HepG2 (cell line): ENCODE measurements at regions not wholly inside any gene's neighbourhood (a gene's known extent, or its start where the extent isn't known, plus 50 kb on each side); places are given as distances from the start of the nearest gene placed in this dataset.

Source experiments
- ATAC-seq: fragments of 200-7000 bp; cut with Tn5 transposase; 3 replicates; pipeline ENCODE4 v1.9.1; 2020; ENCODE audit warnings: mild to moderate bottlenecking, moderate library complexity
- BruUV-seq: library from RNA; stranded (reverse); fragments of 400-500 nt; replicated peaks from 2 replicates; lab custom pipeline; 2021; lab: Mats Ljungman, UMichigan
- CTCF ChIA-PET: fragments of 300-600 bp; formaldehyde crosslinking; extraction: SDS; loops from one replicate; lab custom pipeline; 2021; ENCODE audit warnings: low total read pairs, inconsistent platforms, low intra/inter-chr PET ratio; lab: Yijun Ruan, JAX
- POLR2A ChIA-PET: fragments of 350-600 bp; sonication (Branson Sonifier 250); formaldehyde crosslinking; loops from one replicate; lab custom pipeline; 2020; ENCODE audit warnings: antibody characterized with exemption, inconsistent platforms; lab: Yijun Ruan, JAX
- DNase-seq: peaks from one replicate; pipeline ENCODE4 v3.0.0-alpha.2; 2015; ENCODE audit warnings: low spot score
- FAIRE-seq: peaks from 3 replicates; lab custom pipeline; 2011; peaks lifted over from hg19 to GRCh38; lab: Jason Lieb, UNC
- H2AFZ ChIP-seq: one replicate; pipeline ENCODE4 v1.6.1; 2011; ENCODE audit warnings: low read length, inconsistent platforms
- H3K27ac ChIP-seq: fragments of 300-600 bp; 3 replicates; pipeline ENCODE4 v1.8.0; 2011; ENCODE audit warnings: mixed run types, mild to moderate bottlenecking, mixed read lengths, low read length, inconsistent platforms; ENCODE audit not compliant: insufficient read depth; ENCODE audit errors: extremely low read length
- H3K27me3 ChIP-seq, 2 experiments: fragments of 200-600 bp in 1 of 2; 2 replicates in 1 of 2; 3 replicates in 1 of 2; pipeline versions ENCODE4 v1.6.0 to v1.8.0; 2011; ENCODE audit warnings: low read length in 2 of 2, mild to moderate bottlenecking in 2 of 2, moderate library complexity in 2 of 2, inconsistent platforms in 1 of 2; ENCODE audit not compliant: insufficient read depth in 2 of 2, control insufficient read depth in 1 of 2
- H3K36me3 ChIP-seq, 2 experiments: fragments of 200-600 bp in 1 of 2; replicated peaks in 1 of 2; 2 replicates in 1 of 2; 3 replicates in 1 of 2; pipeline versions ENCODE4 v1.5.1 to v1.8.0; 2011; ENCODE audit warnings: low read length in 2 of 2, inconsistent platforms in 1 of 2; ENCODE audit not compliant: insufficient read depth in 2 of 2, control insufficient read depth in 1 of 2
- H3K4me1 ChIP-seq: 2 replicates; pipeline ENCODE4 v1.5.1; 2012; ENCODE audit warnings: low read length, inconsistent platforms; ENCODE audit not compliant: insufficient read depth
- H3K4me2 ChIP-seq: 2 replicates; pipeline ENCODE4 v1.6.0; 2011; ENCODE audit warnings: low read depth, low read length, inconsistent platforms
- H3K4me3 ChIP-seq, 3 experiments: fragments of 200-600 bp in 1 of 3; sonication (generic), shearing (Covaris generic) in 1 of 3; replicated peaks in 1 of 3; 2 replicates each; pipeline ENCODE4 v1.5.1; 2011 to 2016; ENCODE audit warnings: low read length in 3 of 3, inconsistent platforms in 2 of 3, low read depth in 2 of 3, mild to moderate bottlenecking in 2 of 3, control low read depth in 1 of 3, mixed read lengths in 1 of 3; ENCODE audit not compliant: insufficient read depth in 1 of 3
- H3K79me2 ChIP-seq: one replicate; pipeline ENCODE4 v1.6.1; 2011; ENCODE audit warnings: low read length, inconsistent platforms; ENCODE audit not compliant: insufficient read depth
- H3K9ac ChIP-seq: 2 replicates; pipeline ENCODE4 v1.6.0; 2011; ENCODE audit warnings: mild to moderate bottlenecking, low read depth, low read length, inconsistent platforms; ENCODE audit not compliant: insufficient read depth
- H3K9me3 ChIP-seq: 2 replicates; pipeline ENCODE4 v1.5.1; 2012; ENCODE audit warnings: mild to moderate bottlenecking, low read length
- H4K20me1 ChIP-seq: 2 replicates; pipeline ENCODE4 v1.6.0; 2011; ENCODE audit warnings: inconsistent platforms, mild to moderate bottlenecking, low read length, moderate library complexity; ENCODE audit not compliant: insufficient read depth
- CEBPB ChIP-seq: IDR thresholded peaks from 2 replicates; pipeline ENCODE4 v1.6.1; 2011; ENCODE audit warnings: low read depth, low read length, improper control_type of control experiment, borderline replicate concordance
- DPF2 ChIP-seq: sonication (generic); formaldehyde crosslinking; IDR thresholded peaks from 2 replicates; pipeline ENCODE4 v1.4.0; 2020; ENCODE audit warnings: mild to moderate bottlenecking, low read depth, missing genetic modification reagents, borderline replicate concordance
- EHMT2 ChIP-seq: fragments of 200-600 bp; sonication (generic); IDR thresholded peaks from 2 replicates; pipeline ENCODE4 v1.7.0; 2017; ENCODE audit warnings: antibody characterized with exemption, low read depth, low read length, borderline replicate concordance
- GFI1 ChIP-seq: sonication (generic); formaldehyde crosslinking; IDR thresholded peaks from 2 replicates; pipeline ENCODE4 v1.5.0; 2020; ENCODE audit warnings: missing genetic modification reagents, mild to moderate bottlenecking, borderline replicate concordance
- HES4 ChIP-seq: sonication (generic); formaldehyde crosslinking; IDR thresholded peaks from 2 replicates; pipeline ENCODE4 v1.9.0; 2021; ENCODE audit warnings: mild to moderate bottlenecking, missing genetic modification reagents, borderline replicate concordance
- MTF2 ChIP-seq: sonication (generic); formaldehyde crosslinking; IDR thresholded peaks from 2 replicates; pipeline ENCODE4 v1.5.0; 2020; ENCODE audit warnings: missing genetic modification reagents, borderline replicate concordance
- SETDB1 ChIP-seq: sonication (generic); formaldehyde crosslinking; IDR thresholded peaks from 2 replicates; pipeline ENCODE4 v1.5.1; 2020; ENCODE audit warnings: missing genetic modification reagents, mild to moderate bottlenecking, borderline replicate concordance
- ZNF143 ChIP-seq: sonication (generic); formaldehyde crosslinking; IDR thresholded peaks from 2 replicates; pipeline ENCODE4 v1.4.0; 2020; ENCODE audit warnings: missing genetic modification reagents
- ZNF225 ChIP-seq: sonication (generic); formaldehyde crosslinking; IDR thresholded peaks from 2 replicates; pipeline ENCODE4 v1.4.0; 2020; ENCODE audit warnings: mild to moderate bottlenecking, missing genetic modification reagents
- ZNF333 ChIP-seq: sonication (generic); formaldehyde crosslinking; IDR thresholded peaks from 2 replicates; pipeline ENCODE4 v1.4.0; 2020; ENCODE audit warnings: mild to moderate bottlenecking, missing genetic modification reagents, borderline replicate concordance
- ZNF556 ChIP-seq: sonication (generic); formaldehyde crosslinking; IDR thresholded peaks from 2 replicates; pipeline ENCODE4 v1.4.0; 2020; ENCODE audit warnings: mild to moderate bottlenecking, missing genetic modification reagents, borderline replicate concordance
- in situ Hi-C: cut with HindIII; loops from 2 replicates; pipeline ENCODE4 v1.10.0; 2017; ENCODE audit warnings: low pct_unique_long_range_greater_than_20kb; ENCODE audit not compliant: extremely low pct_ligation_motif_present
- intact Hi-C: fragments of 100-400 bp; cut with micrococcal nuclease; formaldehyde crosslinking; loops from one replicate; pipeline ENCODE4 v1.10.0; 2022; ENCODE audit not compliant: unreplicated experiment
- TF ChIP-seq, protein P1 (sequence below): sonication (generic); formaldehyde crosslinking; IDR thresholded peaks from 2 replicates; pipeline ENCODE4 v1.9.0; 2021; ENCODE audit warnings: missing genetic modification reagents, borderline replicate concordance
- TF ChIP-seq, protein P2 (sequence below): sonication (generic); formaldehyde crosslinking; IDR thresholded peaks from 2 replicates; pipeline ENCODE4 v1.4.0; 2020; ENCODE audit warnings: missing genetic modification reagents
- TF ChIP-seq, protein P3 (sequence below): conservative IDR thresholded peaks from 2 replicates; pipeline ENCODE4 v1.6.1; 2018; ENCODE audit warnings: missing genetic modification reagents

DNA sequence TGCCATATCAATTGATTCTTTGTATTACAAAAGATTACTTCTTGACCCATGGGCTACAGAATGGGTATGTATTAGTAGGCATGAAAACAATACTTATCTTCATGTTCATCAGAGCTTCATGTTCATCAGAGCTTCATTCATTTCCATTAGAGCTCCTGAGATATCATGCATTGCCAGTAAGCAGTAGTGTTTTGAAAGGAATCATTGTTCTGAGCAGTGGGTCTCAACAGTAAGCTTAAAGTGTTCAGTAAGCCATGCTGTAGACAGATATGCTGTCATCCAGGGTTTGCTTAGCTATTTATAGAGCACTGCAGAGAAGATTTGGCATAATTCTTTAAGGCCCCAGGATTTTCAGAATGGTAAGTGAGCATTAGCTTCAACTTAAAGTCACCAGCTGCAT lies 596.1 kb downstream of the ZNF385D start:
- no peak for FAIRE-seq
- no peak for ATAC-seq

More for the DNA sequence above, 596.1 kb downstream of the ZNF385D start:
- Histone ChIP-seq H3K4me2 (no peak overlapping the region), H2AFZ (no peak overlapping the region), H3K27ac (no peak overlapping the region), H3K36me3 (no peaks in the 10 kb centered on the region), H3K9me3 (peaks cover 77% of the 10 kb centered on the region), H3K79me2 (no peaks in the 10 kb centered on the region), H3K4me3 (no peak overlapping the region), H4K20me1 (no peaks in the 10 kb centered on the region)
- DNase-seq, result no peak
- in situ Hi-C loops (no loop called here), intact Hi-C loops (no loop called here)
- BruUV-seq, result no TSS peak
- TF ChIP-seq ZNF143 (CRISPR knock-in tag) (no peak), CEBPB (no peak), ZNF225 (CRISPR knock-in tag) (no peak), ZNF556 (CRISPR knock-in tag) (no peak), EHMT2 (no peak), ZNF333 (CRISPR knock-in tag) (no peak), DPF2 (no peak), GFI1 (no peak), MTF2 (CRISPR knock-in tag) (no peak), HES4 (CRISPR knock-in tag) (no peak), SETDB1 (CRISPR knock-in tag) (no peak)
- TF ChIP-seq, protein P1, sequence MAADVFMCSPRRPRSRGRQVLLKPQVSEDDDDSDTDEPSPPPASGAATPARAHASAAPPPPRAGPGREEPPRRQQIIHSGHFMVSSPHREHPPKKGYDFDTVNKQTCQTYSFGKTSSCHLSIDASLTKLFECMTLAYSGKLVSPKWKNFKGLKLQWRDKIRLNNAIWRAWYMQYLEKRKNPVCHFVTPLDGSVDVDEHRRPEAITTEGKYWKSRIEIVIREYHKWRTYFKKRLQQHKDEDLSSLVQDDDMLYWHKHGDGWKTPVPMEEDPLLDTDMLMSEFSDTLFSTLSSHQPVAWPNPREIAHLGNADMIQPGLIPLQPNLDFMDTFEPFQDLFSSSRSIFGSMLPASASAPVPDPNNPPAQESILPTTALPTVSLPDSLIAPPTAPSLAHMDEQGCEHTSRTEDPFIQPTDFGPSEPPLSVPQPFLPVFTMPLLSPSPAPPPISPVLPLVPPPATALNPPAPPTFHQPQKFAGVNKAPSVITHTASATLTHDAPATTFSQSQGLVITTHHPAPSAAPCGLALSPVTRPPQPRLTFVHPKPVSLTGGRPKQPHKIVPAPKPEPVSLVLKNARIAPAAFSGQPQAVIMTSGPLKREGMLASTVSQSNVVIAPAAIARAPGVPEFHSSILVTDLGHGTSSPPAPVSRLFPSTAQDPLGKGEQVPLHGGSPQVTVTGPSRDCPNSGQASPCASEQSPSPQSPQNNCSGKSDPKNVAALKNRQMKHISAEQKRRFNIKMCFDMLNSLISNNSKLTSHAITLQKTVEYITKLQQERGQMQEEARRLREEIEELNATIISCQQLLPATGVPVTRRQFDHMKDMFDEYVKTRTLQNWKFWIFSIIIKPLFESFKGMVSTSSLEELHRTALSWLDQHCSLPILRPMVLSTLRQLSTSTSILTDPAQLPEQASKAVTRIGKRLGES (CRISPR knock-in tag), result no peak
- TF ChIP-seq, protein P2, sequence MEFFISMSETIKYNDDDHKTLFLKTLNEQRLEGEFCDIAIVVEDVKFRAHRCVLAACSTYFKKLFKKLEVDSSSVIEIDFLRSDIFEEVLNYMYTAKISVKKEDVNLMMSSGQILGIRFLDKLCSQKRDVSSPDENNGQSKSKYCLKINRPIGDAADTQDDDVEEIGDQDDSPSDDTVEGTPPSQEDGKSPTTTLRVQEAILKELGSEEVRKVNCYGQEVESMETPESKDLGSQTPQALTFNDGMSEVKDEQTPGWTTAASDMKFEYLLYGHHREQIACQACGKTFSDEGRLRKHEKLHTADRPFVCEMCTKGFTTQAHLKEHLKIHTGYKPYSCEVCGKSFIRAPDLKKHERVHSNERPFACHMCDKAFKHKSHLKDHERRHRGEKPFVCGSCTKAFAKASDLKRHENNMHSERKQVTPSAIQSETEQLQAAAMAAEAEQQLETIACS, result no peak
- TF ChIP-seq, protein P3, sequence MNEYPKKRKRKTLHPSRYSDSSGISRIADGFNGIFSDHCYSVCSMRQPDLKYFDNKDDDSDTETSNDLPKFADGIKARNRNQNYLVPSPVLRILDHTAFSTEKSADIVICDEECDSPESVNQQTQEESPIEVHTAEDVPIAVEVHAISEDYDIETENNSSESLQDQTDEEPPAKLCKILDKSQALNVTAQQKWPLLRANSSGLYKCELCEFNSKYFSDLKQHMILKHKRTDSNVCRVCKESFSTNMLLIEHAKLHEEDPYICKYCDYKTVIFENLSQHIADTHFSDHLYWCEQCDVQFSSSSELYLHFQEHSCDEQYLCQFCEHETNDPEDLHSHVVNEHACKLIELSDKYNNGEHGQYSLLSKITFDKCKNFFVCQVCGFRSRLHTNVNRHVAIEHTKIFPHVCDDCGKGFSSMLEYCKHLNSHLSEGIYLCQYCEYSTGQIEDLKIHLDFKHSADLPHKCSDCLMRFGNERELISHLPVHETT, result no peak
- TF ChIP-seq, all 625 proteins: peak for 0
- no peaks in the 10 kb centered on the region for H3K4me1 ChIP-seq
- H3K27me3 ChIP-seq, result no peaks in the 10 kb centered on the region
- ChIA-PET POLR2A (no interaction called here), CTCF (no interaction called here)
- H3K9ac ChIP-seq, result no peak overlapping the region
